ENCODE measurements at regions not wholly inside any gene's neighbourhood (a gene's known extent, or its start where the extent isn't known, plus 50 kb on each side); places are given as distances from the start of the nearest gene placed in this dataset.

DNA sequence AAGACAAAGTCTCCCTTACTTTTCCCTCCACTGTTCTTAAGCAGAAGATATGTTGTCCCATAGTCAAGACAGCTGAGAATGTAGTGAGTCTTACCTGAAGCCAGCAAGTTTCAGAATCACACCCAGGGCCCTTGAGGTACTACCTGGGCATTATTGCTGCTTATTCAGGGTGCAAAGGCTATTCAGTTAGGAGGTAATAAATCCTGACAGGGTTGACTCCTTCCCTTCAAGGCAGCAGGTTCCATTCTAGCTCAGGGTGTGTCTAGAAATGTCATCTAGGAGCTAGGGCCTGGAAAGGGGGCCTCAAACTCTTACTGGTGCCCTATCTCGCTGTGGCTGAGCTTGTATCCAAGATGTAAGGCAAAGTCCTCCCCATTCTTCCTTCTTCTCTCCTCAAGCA, 259.0 kb downstream of the FAT4 start:
- TF ChIP-seq, protein P1, sequence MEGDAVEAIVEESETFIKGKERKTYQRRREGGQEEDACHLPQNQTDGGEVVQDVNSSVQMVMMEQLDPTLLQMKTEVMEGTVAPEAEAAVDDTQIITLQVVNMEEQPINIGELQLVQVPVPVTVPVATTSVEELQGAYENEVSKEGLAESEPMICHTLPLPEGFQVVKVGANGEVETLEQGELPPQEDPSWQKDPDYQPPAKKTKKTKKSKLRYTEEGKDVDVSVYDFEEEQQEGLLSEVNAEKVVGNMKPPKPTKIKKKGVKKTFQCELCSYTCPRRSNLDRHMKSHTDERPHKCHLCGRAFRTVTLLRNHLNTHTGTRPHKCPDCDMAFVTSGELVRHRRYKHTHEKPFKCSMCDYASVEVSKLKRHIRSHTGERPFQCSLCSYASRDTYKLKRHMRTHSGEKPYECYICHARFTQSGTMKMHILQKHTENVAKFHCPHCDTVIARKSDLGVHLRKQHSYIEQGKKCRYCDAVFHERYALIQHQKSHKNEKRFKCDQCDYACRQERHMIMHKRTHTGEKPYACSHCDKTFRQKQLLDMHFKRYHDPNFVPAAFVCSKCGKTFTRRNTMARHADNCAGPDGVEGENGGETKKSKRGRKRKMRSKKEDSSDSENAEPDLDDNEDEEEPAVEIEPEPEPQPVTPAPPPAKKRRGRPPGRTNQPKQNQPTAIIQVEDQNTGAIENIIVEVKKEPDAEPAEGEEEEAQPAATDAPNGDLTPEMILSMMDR (IDR thresholded peaks at IDR 0.05; ENCODE audit: insufficient read depth, low read depth, low read length) = no peak
- no peak for TF ChIP-seq EZH2 (IDR thresholded peaks at IDR 0.05; ENCODE audit: insufficient read depth, low read length)
